Anterior cingulate cortex (tissue), 58 donors: ENCODE measurements at regions not wholly inside any gene's neighbourhood (a gene's known extent, or its start where the extent isn't known, plus 50 kb on each side); places are given as distances from the start of the nearest gene placed in this dataset.
A peak's percentile ranks its signal among the peaks of the same experiment; 100 is the strongest.
"Not testable (repeated sequence)": the region's sequence is repeated elsewhere in the genome, so short reads cannot be mapped to it uniquely, and the experiment has no call there.

ENCODE experiments used
- DNase-seq, 58 donors: peaks; one replicate each; lab custom pipeline; 2025; lab: John Stamatoyannopoulos, UW

DNA sequence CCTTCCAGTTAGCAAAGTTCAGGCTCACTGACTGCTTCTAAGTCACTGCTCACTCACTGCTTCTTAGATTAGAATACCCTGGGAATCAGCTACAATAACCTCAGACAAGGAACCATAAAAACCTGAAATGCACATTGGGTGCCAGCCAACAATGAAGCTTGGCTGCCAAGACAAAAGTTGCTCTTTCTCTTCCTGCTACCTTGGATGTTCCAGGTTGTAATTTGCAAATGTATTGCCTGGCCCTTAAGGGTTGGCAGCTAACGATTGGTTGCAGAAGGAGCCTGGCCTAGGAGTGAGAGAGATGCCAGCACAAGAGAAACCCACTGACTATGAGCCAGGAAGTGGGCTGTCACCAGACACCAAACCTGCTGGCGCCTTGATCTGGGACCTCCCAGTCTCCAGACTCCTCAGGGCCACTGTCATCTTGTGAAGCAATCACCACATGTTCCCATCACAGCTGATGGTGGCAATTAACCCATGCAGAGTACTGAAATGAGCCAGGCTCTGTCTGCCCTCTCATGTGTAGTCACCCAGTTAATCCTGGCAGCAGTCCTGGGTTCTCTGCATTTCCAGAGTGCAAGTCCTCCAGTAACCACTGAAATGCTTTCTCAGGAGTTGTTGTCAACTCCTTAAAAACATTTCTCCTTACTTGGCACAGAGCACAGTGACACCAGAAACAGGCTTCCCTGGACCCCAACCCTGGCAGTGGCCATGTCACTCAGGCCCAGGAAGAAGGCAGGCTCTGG is 240.3 kb upstream of the NPAP1 start:
- DNase-seq = not testable (repeated sequence)

DNA sequence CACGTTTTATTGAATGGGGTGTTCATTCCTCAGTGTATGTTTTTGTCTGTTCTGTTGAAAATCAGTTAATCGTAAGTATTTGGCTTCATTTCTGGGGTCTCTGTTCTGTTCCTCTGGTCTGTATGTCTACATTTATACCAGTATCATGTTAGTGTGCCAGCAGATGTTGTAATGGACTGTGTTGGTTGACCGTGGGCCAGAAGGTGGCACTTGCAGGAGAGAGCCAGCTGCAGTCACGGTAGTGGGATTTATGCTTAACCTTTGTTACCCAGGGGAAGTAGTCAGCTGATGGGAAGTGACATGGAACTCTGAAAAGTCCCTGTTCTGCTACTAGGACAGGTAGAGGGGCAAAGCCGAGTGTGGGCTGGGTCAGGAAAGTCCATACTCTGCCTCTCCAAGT is 238.3 kb upstream of the NPAP1 start:
- DNase-seq = not testable (repeated sequence)

GRCh38 chr15:24437735-24438134 is 237.8 kb upstream of the NPAP1 start:
- DNase-seq = not testable (repeated sequence)

DNA sequence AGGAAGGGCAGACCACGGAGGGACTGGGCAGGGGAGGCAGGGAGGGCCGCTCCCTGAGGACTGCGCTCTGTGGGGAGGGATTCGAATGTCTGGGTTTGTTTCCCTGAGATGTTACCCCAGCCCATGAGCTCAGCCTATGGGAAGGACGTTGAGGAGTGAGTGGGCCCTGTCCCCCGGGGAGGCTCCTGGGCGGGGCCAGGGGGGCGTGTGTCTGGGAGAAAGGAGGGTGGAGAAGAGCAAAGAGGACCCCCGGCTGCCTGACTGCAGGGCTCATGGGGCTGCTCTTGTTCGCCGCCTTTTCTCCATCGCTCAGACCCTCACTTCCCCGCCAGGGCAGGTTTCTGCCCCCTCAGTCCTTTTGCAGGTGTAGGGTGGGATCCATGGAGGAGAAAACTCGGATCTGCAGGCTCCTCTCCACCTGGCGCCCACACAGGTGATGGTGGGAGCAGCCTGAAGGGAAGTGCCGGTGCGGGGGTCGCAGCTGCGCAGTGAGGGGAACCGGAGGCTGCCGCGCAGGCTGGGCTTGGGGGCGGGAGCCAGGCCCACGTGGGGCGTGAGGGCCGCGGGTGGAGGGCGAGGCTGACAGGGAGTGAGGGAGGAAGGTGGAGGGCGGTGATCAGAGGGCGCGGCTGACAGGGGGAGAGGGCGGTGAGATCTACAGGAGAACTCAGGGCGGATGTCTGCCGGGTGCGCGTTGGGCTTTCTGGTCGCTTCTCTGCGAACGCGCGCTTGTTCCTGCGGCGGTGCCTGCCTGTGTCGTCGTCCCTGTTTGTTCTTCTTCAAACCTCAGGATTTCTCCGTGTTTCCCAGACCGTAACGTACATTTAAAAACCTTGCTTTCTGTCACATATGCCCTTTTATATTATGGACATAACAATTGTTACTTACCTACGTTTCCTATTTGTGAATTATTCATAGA is 198.2 kb upstream of the NPAP1 start:
- DNase-seq = peak in 1 of 58 donors; percentile 3

- DNase-seq = not testable (repeated sequence)
These were observed 189.5 kb upstream of the NPAP1 start for GRCh38 chr15:24485885-24486567.

DNA sequence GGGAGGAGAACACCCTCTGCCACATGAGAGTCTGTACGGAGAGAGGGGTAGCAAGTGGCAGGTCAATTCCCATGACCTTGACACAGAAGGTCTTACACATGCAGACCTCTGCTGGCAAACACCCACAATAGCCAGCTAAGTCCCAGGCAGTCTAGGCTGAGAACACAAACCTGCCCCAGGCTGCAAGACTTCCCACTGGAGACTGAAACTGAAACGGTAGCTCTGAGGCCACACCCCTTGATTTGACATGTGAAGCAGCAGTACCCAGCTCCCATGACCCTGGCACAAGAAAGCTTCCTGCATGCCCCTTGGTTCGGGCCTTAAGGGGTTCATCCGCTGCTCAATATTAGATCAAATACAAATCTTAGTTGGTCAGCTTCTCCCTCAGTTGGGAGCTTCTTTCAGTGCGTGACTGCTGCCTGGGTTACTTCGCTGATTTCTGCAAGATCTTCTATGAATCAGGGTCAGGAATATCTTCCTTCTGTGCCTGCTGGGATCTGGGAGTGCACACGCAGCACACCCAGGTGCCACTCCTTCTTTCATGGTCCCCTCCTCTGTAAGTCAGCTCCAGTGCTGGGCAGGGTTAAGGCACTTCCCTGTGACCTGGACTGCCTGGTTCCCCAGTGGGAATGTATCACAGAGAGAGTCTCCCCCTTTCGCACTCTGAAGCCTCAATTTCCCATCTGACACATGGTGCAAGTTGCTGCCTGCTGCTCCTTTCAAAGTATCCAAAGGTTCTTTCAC is 187.2 kb upstream of the NPAP1 start:
- not testable (repeated sequence) for DNase-seq

DNA sequence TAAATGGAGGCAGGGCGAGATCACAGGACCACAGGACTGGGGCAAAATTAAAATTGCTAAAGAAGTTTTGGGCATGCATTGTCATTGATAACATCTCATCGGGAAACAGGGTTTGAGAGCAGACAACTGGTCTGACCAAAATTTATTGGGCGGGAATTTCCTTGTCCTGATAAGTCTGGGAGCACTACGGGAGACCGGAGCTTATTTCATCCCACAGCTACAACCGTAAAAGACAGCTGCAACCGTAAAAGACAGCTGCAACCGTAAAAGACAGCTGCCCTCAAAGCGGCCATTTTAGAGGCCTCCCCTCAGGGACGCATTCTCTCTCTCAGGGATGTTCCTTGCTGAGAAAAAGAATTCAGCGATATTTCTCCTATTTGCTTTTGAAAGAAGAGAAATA is 170.4 kb upstream of the NPAP1 start:
- not testable (repeated sequence) for DNase-seq

DNA sequence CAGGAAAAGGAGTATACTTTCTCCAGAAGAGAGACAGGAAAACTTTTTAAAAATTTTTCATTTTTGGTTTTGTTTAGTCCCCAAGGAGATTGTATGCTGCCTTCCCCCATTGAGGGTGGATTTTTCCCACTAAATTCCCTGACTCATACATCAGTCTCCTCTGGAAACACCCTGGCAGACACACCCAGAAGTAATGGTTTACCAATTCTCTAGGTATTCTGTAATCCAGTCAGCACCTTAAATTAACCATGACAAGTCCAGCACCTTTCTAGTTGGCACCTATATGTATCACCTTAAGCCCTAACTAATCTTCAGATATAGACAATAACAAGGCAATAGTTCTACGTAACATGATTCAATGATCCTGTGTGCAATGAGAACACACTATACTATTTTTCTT is 165.9 kb upstream of the NPAP1 start:
- DNase-seq = not testable (repeated sequence)

DNA sequence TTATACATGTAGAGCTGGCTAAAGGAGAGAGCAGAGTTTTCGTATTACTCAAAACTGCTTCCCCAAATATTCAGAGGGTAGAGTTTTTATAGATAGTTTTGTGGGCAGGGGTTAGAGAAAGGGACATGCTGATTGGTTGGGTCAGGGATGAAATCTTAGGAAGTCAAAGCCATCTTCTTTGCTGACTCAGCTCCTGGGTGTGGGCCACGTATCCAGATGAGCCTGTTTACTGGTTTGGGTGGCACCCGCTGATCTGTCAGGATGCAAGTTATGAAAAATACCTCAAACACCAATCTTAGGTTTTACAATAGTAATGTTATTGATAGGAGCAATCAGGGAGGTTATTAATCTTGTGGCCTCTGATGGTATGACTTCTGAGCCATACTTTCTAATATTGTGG is 164.0 kb upstream of the NPAP1 start:
- not testable (repeated sequence) for DNase-seq

- not testable (repeated sequence) for DNase-seq
These were observed 156.8 kb upstream of the NPAP1 start for GRCh38 chr15:24518772-24519171.

GRCh38 chr15:24531235-24531634 is 144.3 kb upstream of the NPAP1 start:
- DNase-seq = not testable (repeated sequence)

DNA sequence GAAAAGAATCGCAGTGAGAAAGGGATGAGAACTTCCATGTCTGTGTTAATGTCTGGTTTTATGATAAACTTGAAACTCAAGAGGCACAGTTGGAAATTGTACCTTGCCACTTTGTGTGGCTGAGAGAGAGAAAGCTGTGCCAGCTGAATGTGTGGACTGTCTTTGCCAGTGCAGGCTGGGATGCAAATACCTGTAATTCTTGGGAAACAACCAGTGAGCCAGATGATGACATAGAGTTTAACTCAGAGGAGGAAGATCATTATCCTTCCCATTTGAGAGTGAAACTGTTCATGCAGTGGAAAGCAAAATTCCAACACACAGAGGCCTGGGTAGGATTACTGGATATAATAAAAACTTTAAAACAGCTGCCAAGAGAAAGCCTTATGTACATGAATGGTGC is 141.5 kb upstream of the NPAP1 start:
- DNase-seq = not testable (repeated sequence)

DNA sequence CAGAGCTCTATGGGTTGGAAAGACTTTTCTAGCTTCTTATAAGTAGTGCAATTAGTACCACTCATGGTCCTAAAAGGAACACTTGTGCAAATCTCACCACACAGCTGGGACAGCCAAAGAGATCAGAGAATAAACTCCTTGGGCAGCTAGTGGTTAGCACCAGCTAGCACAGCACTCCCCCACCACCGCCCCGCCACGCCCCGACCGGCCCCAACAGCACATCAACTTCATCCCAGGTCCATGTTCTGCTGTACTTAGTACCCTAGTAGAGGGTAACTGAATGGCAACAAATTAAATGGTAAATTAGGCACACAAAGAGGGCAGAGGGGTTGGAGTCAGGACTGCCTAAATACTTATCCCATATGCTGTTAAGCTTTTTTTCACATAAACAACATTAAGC is 118.3 kb upstream of the NPAP1 start:
- not testable (repeated sequence) for DNase-seq

GRCh38 chr15:24607636-24608035 is 67.9 kb upstream of the NPAP1 start:
- no peak for DNase-seq

DNA sequence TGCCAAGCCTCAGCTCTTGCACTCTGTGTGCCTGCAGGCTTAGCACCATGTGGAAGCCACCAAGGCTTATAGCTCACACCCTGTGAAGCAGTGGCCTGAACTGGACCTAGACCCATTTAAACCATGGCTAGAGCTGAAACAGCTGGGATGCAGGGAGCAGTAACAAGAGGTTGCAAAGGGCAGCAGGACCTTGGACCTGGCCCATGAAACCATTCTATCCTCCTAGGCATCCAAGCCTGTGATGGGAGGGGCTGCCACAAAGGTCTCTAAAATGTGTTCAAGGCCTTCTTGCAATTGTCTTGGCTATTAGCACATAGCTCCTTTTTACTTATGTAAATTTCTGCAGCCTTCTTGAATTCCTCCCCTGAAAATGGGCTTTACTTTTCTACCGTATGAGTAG is 57.9 kb upstream of the NPAP1 start:
- no peak for DNase-seq

GRCh38 chr15:24621630-24622215 is 53.9 kb upstream of the NPAP1 start:
- DNase-seq = no peak
